WTC11 (cell line): ENCODE measurements at regions not wholly inside any gene's neighbourhood (a gene's known extent, or its start where the extent isn't known, plus 50 kb on each side); places are given as distances from the start of the nearest gene placed in this dataset.

Source experiments
- ATAC-seq: fragments of 200-7000 bp; cut with Tn5 transposase; 2 replicates; pipeline ENCODE4 v1.10.0; 2021; ENCODE audit warnings: mild to moderate bottlenecking, moderate library complexity
- CTCF ChIA-PET: fragments of 300-600 bp; sonication (Branson Sonifier 250); formaldehyde crosslinking; loops from one replicate; lab custom pipeline; 2021; ENCODE audit warnings: antibody characterized with exemption; lab: Charles Lee
- POLR2A ChIA-PET: fragments of 350-600 bp; sonication (Branson Sonifier 250); formaldehyde crosslinking; loops from one replicate; lab custom pipeline; 2021; ENCODE audit warnings: antibody characterized with exemption; lab: Charles Lee
- DNase-seq: peaks from one replicate; pipeline ENCODE4 v3.0.0; 2021; ENCODE audit warnings: low spot score
- H3K27ac Mint-ChIP-seq: 2 replicates; pipeline ENCODE4 v1.8.0; 2021; ENCODE audit warnings: mixed read lengths
- H3K27me3 Mint-ChIP-seq: 2 replicates; pipeline ENCODE4 v1.8.0; 2021; ENCODE audit warnings: low read depth, mild to moderate bottlenecking, moderate library complexity, mixed read lengths
- H3K36me3 Mint-ChIP-seq: 2 replicates; pipeline ENCODE4 v1.8.0; 2021; ENCODE audit warnings: mixed read lengths
- H3K4me1 Mint-ChIP-seq: 2 replicates; pipeline ENCODE4 v1.8.0; 2022; ENCODE audit warnings: mixed read lengths
- H3K4me3 Mint-ChIP-seq: 2 replicates; pipeline ENCODE4 v1.8.0; 2021; ENCODE audit warnings: mild to moderate bottlenecking, moderate library complexity, mixed read lengths
- H3K9me3 Mint-ChIP-seq: 2 replicates; pipeline ENCODE4 v1.8.0; 2021; ENCODE audit warnings: mixed read lengths
- ARID4B ChIP-seq: sonication (generic); formaldehyde crosslinking; IDR thresholded peaks from 2 replicates; pipeline ENCODE4 v1.8.0; 2023; ENCODE audit warnings: missing genetic modification reagents, mild to moderate bottlenecking, borderline replicate concordance
- CREB1 ChIP-seq: sonication (generic); formaldehyde crosslinking; IDR thresholded peaks from 2 replicates; pipeline ENCODE4 v1.8.0; 2023; ENCODE audit warnings: mild to moderate bottlenecking, missing genetic modification reagents
- E2F5 ChIP-seq: sonication (generic); formaldehyde crosslinking; IDR thresholded peaks from 2 replicates; pipeline ENCODE4 v1.8.1; 2022; ENCODE audit warnings: mild to moderate bottlenecking, moderate library complexity, missing genetic modification reagents
- ERG ChIP-seq: fragments of 250-450 bp; sonication (Bioruptor Pico); IDR thresholded peaks from 2 replicates; pipeline ENCODE4 v1.8.0; 2021; ENCODE audit warnings: mild to moderate bottlenecking
- ETV6 ChIP-seq: sonication (generic); formaldehyde crosslinking; IDR thresholded peaks from 2 replicates; pipeline ENCODE4 v1.8.1; 2022; ENCODE audit warnings: mild to moderate bottlenecking, missing genetic modification reagents
- FOXJ3 ChIP-seq: sonication (generic); formaldehyde crosslinking; IDR thresholded peaks from 2 replicates; pipeline ENCODE4 v1.9.0; 2021; ENCODE audit warnings: missing genetic modification reagents, mild to moderate bottlenecking, borderline replicate concordance
- FOXP1 ChIP-seq: sonication (generic); formaldehyde crosslinking; IDR thresholded peaks from 2 replicates; pipeline ENCODE4 v1.8.0; 2022; ENCODE audit warnings: missing genetic modification reagents, mild to moderate bottlenecking, moderate library complexity, borderline replicate concordance
- HMGA2 ChIP-seq: fragments of 250-450 bp; sonication (Bioruptor Pico); IDR thresholded peaks from 2 replicates; pipeline ENCODE4 v1.4.0; 2021; ENCODE audit warnings: mild to moderate bottlenecking, moderate library complexity
- JUN ChIP-seq: sonication (generic); formaldehyde crosslinking; IDR thresholded peaks from 2 replicates; pipeline ENCODE4 v1.8.0; 2023; ENCODE audit warnings: mild to moderate bottlenecking, missing genetic modification reagents
- MLX ChIP-seq: sonication (generic); formaldehyde crosslinking; IDR thresholded peaks from 2 replicates; pipeline ENCODE4 v1.8.1; 2023; ENCODE audit warnings: mild to moderate bottlenecking, missing genetic modification reagents, moderate library complexity
- NFYB ChIP-seq: sonication (generic); formaldehyde crosslinking; conservative IDR thresholded peaks from 2 replicates; pipeline ENCODE4 v1.8.0; 2022; ENCODE audit warnings: low read depth, missing genetic modification reagents
- NR1H2 ChIP-seq: sonication (generic); formaldehyde crosslinking; IDR thresholded peaks from 2 replicates; pipeline ENCODE4 v1.9.0; 2021; ENCODE audit warnings: mild to moderate bottlenecking, moderate library complexity, missing genetic modification reagents
- OVOL2 ChIP-seq: fragments of 250-450 bp; sonication (Bioruptor Pico); IDR thresholded peaks from 2 replicates; pipeline ENCODE4 v1.9.0; 2021; ENCODE audit warnings: mild to moderate bottlenecking, borderline replicate concordance
- PREB ChIP-seq: sonication (generic); formaldehyde crosslinking; IDR thresholded peaks from 2 replicates; pipeline ENCODE4 v1.8.1; 2022; ENCODE audit warnings: mild to moderate bottlenecking, missing genetic modification reagents, moderate library complexity, borderline replicate concordance
- PRRX2 ChIP-seq: fragments of 250-450 bp; sonication (Bioruptor Pico); IDR thresholded peaks from 2 replicates; pipeline ENCODE4 v1.8.0; 2021; ENCODE audit warnings: mild to moderate bottlenecking
- USF1 ChIP-seq: sonication (generic); formaldehyde crosslinking; IDR thresholded peaks from 2 replicates; pipeline ENCODE4 v1.8.0; 2022; ENCODE audit warnings: mild to moderate bottlenecking, missing genetic modification reagents
- ZNF263 ChIP-seq: sonication (generic); formaldehyde crosslinking; IDR thresholded peaks from 2 replicates; pipeline ENCODE4 v1.8.1; 2022; ENCODE audit warnings: low read depth, mild to moderate bottlenecking, moderate library complexity, missing genetic modification reagents
- ZNF512 ChIP-seq: sonication (generic); formaldehyde crosslinking; IDR thresholded peaks from 2 replicates; pipeline ENCODE4 v1.8.1; 2022; ENCODE audit warnings: missing genetic modification reagents, borderline replicate concordance
- ZNF671 ChIP-seq: fragments of 250-450 bp; sonication (Bioruptor Pico); IDR thresholded peaks from 2 replicates; pipeline ENCODE4 v1.8.0; 2021; ENCODE audit warnings: mild to moderate bottlenecking
- ZSCAN18 ChIP-seq: fragments of 250-450 bp; sonication (Bioruptor Pico); IDR thresholded peaks from 2 replicates; pipeline ENCODE4 v2.1.2; 2022; ENCODE audit warnings: mild to moderate bottlenecking, moderate library complexity

GRCh38 chr12:92624236-92624635, 78.6 kb upstream of the PLEKHG7 start (continued):
- no peak for TF ChIP-seq PRRX2 (CRISPR knock-in tag)
- TF ChIP-seq HMGA2 (CRISPR knock-in tag), result no peak
- TF ChIP-seq ETV6, result no peak
- TF ChIP-seq FOXP1, result no peak
- TF ChIP-seq ZSCAN18 (CRISPR knock-in tag), result no peak
- no peak for TF ChIP-seq NR1H2
- no peak for TF ChIP-seq E2F5 (CRISPR knock-in tag)
- no peak for TF ChIP-seq ERG (CRISPR knock-in tag)
- no peak for TF ChIP-seq FOXJ3 (CRISPR knock-in tag)
- no peak for TF ChIP-seq OVOL2 (CRISPR knock-in tag)
- no peak for TF ChIP-seq ZNF263
- TF ChIP-seq, all 79 proteins: peak for 0

- POLR2A ChIA-PET, result no interaction called here
- H3K27me3 Mint-ChIP-seq, result no peaks in the 10 kb centered on the region
- CTCF ChIA-PET, result interaction anchor here (0.8 kb wide), 1 partner anchor 1241 kb away, joined by 3 read pairs; no protein-coding TSS in a partner anchor
- TF ChIP-seq FOXJ3 (CRISPR knock-in tag) (no peak), MLX (CRISPR knock-in tag) (no peak), JUN (CRISPR knock-in tag) (no peak), ZNF671 (CRISPR knock-in tag) (no peak), CREB1 (CRISPR knock-in tag) (no peak), ARID4B (no peak), NFYB (CRISPR knock-in tag) (no peak), ZNF512 (no peak), ZSCAN18 (CRISPR knock-in tag) (no peak), USF1 (CRISPR knock-in tag) (no peak), PREB (no peak)
Measured at GRCh38 chr12:92623386-92623785, 79.4 kb upstream of the PLEKHG7 start.

More at GRCh38 chr12:92623386-92623785, 79.4 kb upstream of the PLEKHG7 start:
- Mint-ChIP-seq H3K4me3 (no peak overlapping the region), H3K27ac (no peak overlapping the region), H3K4me1 (no peaks in the 10 kb centered on the region), H3K9me3 (peaks cover 8% of the 10 kb centered on the region), H3K36me3 (no peaks in the 10 kb centered on the region; the same call in 1 of the 2 replicates)
- no peak for ATAC-seq
- DNase-seq, result no peak
